Stimulated activated naive CD8-positive, alpha-beta T cell treated with anti-CD3 and anti-CD28 coated beads, Interleukin-15, Interleukin-2, amounts not matched to agents 100 U/mL and 50 U/mL, for 24 hours (primary cell): ENCODE measurements at regions not wholly inside any gene's neighbourhood (a gene's known extent, or its start where the extent isn't known, plus 50 kb on each side); places are given as distances from the start of the nearest gene placed in this dataset.

ENCODE experiments used
- ATAC-seq: fragments of 150-1000 bp; cut with Tn5 transposase; one replicate; pipeline ENCODE4 v1.10.0; 2021
- DNase-seq: peaks from one replicate; pipeline ENCODE4 v3.0.0; 2021

DNA sequence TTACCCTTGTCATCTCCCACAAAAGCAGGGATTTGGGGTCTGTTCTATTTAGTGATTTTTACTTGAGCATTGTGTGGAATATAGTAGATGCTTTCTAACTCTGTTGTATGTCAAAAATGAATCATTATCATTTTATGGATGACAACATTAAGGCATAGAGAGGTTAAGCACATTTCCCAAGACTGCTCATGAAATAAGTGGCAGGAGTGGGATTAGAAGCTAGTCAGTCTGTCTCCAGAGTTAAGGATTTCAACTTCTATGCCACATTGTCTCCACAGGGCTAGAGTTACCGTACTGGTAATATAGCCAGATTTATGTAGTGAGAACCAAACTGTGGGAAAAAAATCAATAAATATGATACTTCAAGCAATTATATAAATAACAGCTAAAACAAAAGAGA, 170.6 kb upstream of the DCN start:
- DNase-seq (no peak), ATAC-seq (no peak)

DNA sequence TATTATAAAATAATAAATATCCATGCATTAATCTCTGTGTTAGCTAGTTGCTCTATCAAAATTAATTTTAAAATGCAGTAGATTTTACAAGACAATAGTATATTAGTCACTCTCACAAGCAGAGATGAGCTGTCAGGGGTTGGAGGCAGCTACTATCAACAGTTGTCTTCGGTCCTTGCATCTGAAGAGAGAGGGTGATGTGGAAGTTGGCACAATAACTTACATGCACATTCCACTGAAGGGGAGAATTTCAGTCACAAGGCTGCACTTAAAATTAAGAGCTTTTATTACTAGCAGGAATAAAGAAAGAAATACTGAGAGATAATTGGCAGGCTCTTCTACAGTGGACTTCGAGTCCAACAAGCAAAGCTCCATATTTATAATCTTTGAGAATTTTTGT, 166.9 kb upstream of the DCN start:
- ATAC-seq (no peak), DNase-seq (no peak)

DNA sequence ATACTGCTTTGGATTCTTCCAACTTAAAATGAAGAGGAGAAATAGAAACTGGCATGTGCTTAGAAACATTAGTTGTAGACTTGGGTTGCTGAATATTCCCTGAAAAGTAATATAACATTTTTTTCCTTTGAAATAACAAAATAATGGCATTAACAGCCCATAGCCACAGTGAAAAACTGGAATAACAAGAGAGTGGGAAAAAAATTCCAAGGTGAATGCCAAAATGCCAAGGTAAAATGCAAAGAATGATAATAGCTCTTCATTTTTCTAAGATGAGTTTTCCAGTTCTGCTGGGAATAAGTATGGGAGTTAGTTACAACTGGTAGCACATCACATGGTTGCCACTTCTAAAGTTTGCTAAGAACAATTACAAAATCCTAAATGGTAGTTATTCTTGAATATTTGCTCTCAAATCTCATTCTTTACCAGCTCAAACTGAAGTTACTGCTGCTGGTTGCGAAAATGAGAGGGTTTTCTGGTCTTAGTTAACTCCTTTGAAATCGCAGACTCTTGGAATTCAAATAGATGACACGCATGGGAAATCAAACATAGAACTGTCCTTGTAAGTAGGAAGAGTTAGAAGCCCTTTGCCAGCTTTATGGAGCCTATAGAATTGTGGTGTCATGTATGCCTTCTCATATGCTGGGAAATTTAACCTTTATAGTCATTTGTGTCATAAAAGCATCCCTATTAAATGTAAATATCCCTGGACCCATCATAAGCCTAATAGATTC, 165.0 kb upstream of the DCN start:
- no peak for ATAC-seq
- no peak for DNase-seq

- no peak for ATAC-seq
- no peak for DNase-seq
These were observed 164.2 kb upstream of the DCN start for GRCh38 chr12:91346827-91347226.

GRCh38 chr12:91344408-91344807, 161.8 kb upstream of the DCN start:
- DNase-seq (no peak), ATAC-seq (no peak)

DNA sequence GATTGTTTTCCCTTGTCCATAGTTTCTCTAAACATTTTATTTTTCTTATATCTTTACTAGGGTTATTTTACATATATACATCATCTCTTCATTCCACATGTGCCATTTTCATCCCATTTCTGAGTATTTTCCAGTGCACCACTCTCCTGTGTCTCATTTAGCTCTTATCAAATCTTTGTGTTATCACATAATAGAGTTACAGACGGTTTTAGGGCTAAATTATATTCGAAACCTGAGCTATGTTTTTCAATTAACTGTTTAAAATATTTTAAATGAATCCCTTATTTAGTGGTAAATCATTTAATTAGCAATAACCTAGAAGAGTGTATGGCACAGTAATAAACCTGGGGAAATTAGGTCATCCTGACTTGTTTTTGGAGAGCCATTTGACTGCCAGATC, 160.4 kb upstream of the DCN start:
- no peak for DNase-seq
- ATAC-seq: no peak

GRCh38 chr12:91339106-91339505, 156.5 kb upstream of the DCN start:
- no peak for ATAC-seq
- DNase-seq: no peak

GRCh38 chr12:91335699-91336098, 153.1 kb upstream of the DCN start:
- no peak for ATAC-seq
- DNase-seq: no peak

DNA sequence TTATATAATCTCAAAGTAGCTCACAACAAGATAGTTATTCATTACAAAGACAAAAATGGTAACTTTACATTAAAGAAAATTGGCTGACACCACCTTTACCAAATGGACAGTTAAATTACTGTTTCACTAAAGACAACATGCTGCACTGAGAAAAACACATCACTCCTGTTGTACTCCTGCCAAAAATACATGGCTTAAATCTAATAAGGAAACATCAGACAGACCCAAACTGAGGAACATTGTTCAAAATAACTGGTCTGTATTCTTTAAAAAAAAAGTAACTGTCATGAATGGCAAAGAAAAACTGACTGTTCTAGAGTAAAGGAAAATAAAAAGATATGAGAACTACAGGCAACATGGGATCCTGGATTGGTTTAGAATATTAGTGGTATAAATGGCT, 151.3 kb upstream of the DCN start:
- no peak for ATAC-seq
- no peak for DNase-seq

DNA sequence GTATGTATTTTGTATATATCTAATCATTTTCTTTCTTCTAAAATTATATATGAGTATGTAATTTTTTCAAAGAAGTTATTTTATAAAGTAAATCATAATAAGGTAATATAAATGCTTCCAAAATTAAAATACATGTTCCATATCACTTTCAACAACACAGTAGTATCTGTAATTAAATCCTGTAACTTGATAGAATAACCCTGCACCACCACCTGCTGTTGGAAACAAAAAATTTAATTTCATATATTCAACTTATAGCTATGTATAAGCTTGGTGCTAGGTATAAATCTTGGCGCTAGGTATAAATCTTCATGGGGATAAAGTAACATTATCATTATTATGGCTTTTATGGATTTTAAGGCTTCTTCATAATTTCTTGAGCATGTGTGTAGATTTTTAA, 149.7 kb upstream of the DCN start:
- DNase-seq: no peak
- no peak for ATAC-seq

DNA sequence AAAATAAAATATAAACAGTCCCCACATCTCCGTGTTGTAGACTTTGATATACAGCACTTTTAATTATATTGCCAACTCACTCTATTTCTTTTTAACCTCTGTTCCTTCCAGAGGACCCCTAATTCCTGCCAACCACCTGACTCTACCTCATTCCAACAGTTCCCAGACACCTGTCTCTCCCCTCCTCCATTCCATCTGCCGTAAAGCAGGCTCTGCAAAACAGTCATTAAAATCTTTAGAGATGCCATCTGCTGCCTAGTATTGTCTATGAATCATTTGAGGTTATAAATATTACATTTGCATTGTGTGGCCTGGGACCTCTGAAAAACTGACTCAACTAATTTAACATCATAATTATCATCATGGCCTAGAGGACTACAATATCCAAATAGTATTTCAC, 148.8 kb upstream of the DCN start:
- DNase-seq (no peak), ATAC-seq (no peak)

DNA sequence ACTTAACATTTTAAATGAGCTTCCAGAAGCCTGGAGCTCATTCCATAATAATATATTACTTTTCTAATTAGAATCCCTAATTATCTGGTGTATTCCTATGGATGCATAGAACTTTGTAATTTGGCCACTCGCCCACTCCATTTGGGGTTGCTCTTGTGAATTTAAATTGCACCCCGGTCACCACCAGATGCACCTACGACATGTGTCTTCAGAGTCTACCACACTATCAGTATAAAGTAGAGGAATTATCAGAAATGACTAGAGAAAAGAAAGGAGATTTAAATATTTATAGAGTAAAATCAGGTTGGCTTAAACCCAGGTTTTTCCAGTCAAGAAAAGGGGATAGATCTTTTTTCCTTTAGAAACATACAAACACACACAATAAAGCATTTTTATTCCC, 145.8 kb upstream of the DCN start:
- no peak for DNase-seq
- no peak for ATAC-seq

DNA sequence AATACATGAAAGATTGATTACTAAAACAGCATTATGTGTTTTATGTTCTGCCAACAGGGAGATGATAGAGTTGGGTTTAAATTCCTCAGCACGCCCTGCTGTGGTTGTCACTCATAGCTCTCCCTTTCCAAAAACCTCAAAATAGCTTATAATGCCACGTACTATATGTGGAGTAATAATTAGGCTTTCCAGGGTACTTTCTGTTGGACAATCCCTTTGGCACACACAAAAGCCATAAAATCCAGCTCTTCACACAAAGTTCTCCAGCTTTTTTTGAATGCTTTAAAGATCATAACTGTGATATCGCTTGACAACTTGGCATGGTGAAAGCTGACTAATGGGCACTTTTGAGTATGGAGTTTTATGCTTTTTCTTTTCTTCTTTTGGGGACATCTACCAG, 145.3 kb upstream of the DCN start:
- ATAC-seq (no peak), DNase-seq (no peak)

DNA sequence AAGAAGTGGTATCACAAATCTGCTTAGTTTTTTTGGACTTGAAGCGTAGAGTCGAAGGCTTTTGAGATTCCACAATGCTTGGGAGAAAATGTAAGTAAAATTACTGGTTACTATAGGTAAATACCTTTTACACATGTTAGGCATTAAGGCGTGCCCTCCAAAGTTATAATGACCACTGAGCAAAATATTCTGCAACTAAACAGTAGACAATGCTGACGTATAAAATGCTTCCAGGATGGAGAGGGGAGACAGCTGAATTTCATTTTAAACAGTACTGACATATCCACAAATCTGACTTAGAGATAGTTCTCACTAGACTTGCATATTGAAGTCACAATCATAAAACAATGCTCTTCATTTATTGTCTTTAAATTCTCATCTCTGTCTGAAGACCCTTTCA, 144.5 kb upstream of the DCN start:
- no peak for DNase-seq
- ATAC-seq: no peak

- peak; percentile 37 for DNase-seq
- no peak for ATAC-seq
These were observed 143.7 kb upstream of the DCN start for GRCh38 chr12:91326058-91327027.

GRCh38 chr12:91320999-91321398, 138.4 kb upstream of the DCN start:
- no peak for ATAC-seq
- DNase-seq: no peak

- DNase-seq: no peak
- no peak for ATAC-seq
These were observed 136.6 kb upstream of the DCN start for GRCh38 chr12:91319071-91319760.

DNA sequence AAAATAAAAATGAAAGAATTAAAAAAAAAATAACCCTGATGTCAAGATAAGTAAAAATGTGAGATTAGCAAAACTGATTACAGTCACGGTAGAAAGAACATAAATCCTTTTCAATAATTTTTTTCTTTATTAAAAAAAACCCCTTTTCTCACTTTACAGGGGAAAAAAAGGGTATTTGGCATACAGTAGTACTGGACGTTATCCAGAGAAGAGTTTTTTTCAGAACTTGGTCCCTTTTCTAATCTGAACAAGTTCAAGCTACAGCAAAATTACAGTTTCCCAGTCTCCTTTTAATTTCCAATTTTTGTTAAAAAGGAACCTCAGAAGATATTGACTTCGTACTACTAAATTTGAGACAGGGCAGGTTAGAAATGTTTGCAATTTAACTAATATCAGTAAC, 134.7 kb upstream of the DCN start:
- ATAC-seq: no peak
- DNase-seq: no peak

- DNase-seq: no peak
- no peak for ATAC-seq
These were observed 134.3 kb upstream of the DCN start for GRCh38 chr12:91316907-91317269.

DNA sequence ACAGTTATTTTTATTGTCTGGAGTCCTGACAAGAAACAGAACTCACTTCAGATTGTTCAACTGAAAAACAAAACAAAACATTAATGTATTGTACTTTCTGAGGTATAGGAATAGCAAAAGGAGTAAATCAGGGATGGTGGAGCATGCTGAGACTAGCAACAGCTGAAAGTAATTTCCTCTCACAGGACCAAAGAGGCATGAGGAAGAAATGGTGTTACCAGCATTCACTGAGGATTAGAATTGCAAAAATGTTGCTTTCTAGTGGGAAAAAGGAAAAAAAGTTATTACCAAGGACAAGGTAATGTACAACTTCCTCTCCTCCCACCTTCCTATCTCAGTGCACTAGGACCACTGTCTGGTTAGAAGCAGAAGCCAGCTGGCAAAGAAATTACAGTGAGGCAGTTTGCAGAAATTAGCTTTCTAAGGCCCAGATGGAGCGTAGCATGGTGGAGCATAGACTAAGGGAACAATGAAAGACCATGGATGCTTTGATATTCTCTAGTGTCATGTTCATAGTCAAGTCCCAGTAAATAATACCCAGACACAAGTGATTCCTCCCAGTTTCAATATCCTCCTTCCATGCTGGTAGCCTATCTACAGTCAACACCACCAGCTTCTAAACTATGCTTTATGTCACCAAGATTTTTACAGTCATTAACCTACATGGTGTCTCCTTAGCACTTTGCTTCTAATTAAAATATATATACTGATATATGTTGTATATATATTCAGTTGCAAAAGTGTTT, 133.7 kb upstream of the DCN start:
- DNase-seq: no peak
- ATAC-seq: no peak

DNA sequence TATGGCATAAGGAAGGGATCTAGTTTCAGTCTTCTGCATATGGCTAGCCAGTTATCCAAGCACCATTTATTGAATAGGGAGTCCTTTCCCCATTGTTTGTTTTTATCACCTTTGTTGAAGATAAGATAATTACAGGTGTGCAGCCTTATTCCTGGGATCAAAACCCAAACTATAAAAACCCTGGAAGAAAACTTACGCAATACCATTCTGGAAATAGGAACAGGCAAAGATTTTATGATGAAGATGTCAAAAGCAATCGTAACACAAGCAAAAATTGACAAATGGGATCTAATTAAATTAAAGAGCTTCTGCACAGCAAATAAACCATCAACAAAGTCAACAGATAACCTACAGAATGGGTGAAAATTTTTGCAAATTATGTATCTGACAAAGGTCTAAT, 128.5 kb upstream of the DCN start:
- DNase-seq (no peak), ATAC-seq (no peak)

- DNase-seq (no peak), ATAC-seq (no peak)
These were observed 126.8 kb upstream of the DCN start for GRCh38 chr12:91309450-91309849.
